GM03348 (cell line): ENCODE measurements at regions not wholly inside any gene's neighbourhood (a gene's known extent, or its start where the extent isn't known, plus 50 kb on each side); places are given as distances from the start of the nearest gene placed in this dataset.
"Not testable (repeated sequence)": the region's sequence is repeated elsewhere in the genome, so short reads cannot be mapped to it uniquely, and the experiment has no call there.

Experiments used
- DNase-seq: peaks from one replicate; pipeline ENCODE4 v3.0.0; 2012; ENCODE audit warnings: low spot score

GRCh38 chr3:20637729-20638128 lies 451.7 kb upstream of the SGO1 start:
- DNase-seq: peak; percentile 46

GRCh38 chr3:20622304-20622703 lies 436.3 kb upstream of the SGO1 start:
- peak; percentile 78 for DNase-seq

- not testable (repeated sequence) for DNase-seq
Observed at GRCh38 chr3:20618621-20619020, 432.6 kb upstream of the SGO1 start.

GRCh38 chr3:20618181-20618580 lies 432.2 kb upstream of the SGO1 start:
- DNase-seq: not testable (repeated sequence)

GRCh38 chr3:20615982-20616381 lies 430.0 kb upstream of the SGO1 start:
- DNase-seq: not testable (repeated sequence)

- DNase-seq: no peak
Observed at GRCh38 chr3:20608054-20608738, 422.2 kb upstream of the SGO1 start.

- DNase-seq: no peak
Observed at GRCh38 chr3:20604659-20605058, 418.7 kb upstream of the SGO1 start.

GRCh38 chr3:20589275-20589674 lies 403.3 kb upstream of the SGO1 start:
- DNase-seq: no peak

GRCh38 chr3:20588781-20589180 lies 402.8 kb upstream of the SGO1 start:
- no peak for DNase-seq

GRCh38 chr3:20583648-20584047 lies 397.6 kb upstream of the SGO1 start:
- no peak for DNase-seq

GRCh38 chr3:20576228-20576627 lies 390.2 kb upstream of the SGO1 start:
- peak; percentile 9 for DNase-seq

GRCh38 chr3:20575146-20575545 lies 389.1 kb upstream of the SGO1 start:
- peak; percentile 33 for DNase-seq

GRCh38 chr3:20574746-20575145 lies 388.7 kb upstream of the SGO1 start:
- DNase-seq: peak; percentile 80

GRCh38 chr3:20573175-20573574 lies 387.2 kb upstream of the SGO1 start:
- no peak for DNase-seq

GRCh38 chr3:20572473-20572872 lies 386.5 kb upstream of the SGO1 start:
- no peak for DNase-seq

GRCh38 chr3:20569310-20569709 lies 383.3 kb upstream of the SGO1 start:
- DNase-seq: no peak

GRCh38 chr3:20564966-20565365 lies 379.0 kb upstream of the SGO1 start:
- peak; percentile 5 for DNase-seq

- DNase-seq: no peak
Observed at GRCh38 chr3:20563985-20564384, 378.0 kb upstream of the SGO1 start.

GRCh38 chr3:20563251-20563650 lies 377.2 kb upstream of the SGO1 start:
- no peak for DNase-seq

- peak; percentile 28 for DNase-seq
Observed at GRCh38 chr3:20561166-20561565, 375.2 kb upstream of the SGO1 start.

GRCh38 chr3:20560446-20560845 lies 374.4 kb upstream of the SGO1 start:
- not testable (repeated sequence) for DNase-seq

GRCh38 chr3:20558161-20558560 lies 372.2 kb upstream of the SGO1 start:
- DNase-seq: no peak

GRCh38 chr3:20556661-20557060 lies 370.7 kb upstream of the SGO1 start:
- DNase-seq: no peak

GRCh38 chr3:20552605-20553275 lies 366.7 kb upstream of the SGO1 start:
- DNase-seq: no peak
